Nephron (organoid): ENCODE measurements at regions not wholly inside any gene's neighbourhood (a gene's known extent, or its start where the extent isn't known, plus 50 kb on each side); places are given as distances from the start of the nearest gene placed in this dataset.

Experiments used
- H3K27ac Mint-ChIP-seq, 3 experiments: 2 replicates each; pipeline ENCODE4 v1.8.0; 2020; ENCODE audit warnings: mixed read lengths in 3 of 3, mild to moderate bottlenecking in 2 of 3, moderate library complexity in 1 of 3
- H3K27me3 Mint-ChIP-seq: 2 replicates; pipeline ENCODE4 v1.8.0; 2021; ENCODE audit warnings: low read depth, mild to moderate bottlenecking, moderate library complexity, mixed read lengths
- H3K36me3 Mint-ChIP-seq: 2 replicates; pipeline ENCODE4 v1.8.0; 2020; ENCODE audit warnings: low read depth, mixed read lengths
- H3K4me1 Mint-ChIP-seq: 2 replicates; pipeline ENCODE4 v1.8.0; 2020; ENCODE audit warnings: mixed read lengths
- H3K4me3 Mint-ChIP-seq, 3 experiments: 2 replicates each; pipeline ENCODE4 v1.8.0; 2020; ENCODE audit warnings: mild to moderate bottlenecking in 3 of 3, mixed read lengths in 3 of 3, moderate library complexity in 2 of 3
- H3K9me3 Mint-ChIP-seq: 2 replicates; pipeline ENCODE4 v1.8.0; 2020; ENCODE audit warnings: mixed read lengths
- TF ChIP-seq, protein P1 (sequence below), 3 experiments: fragments of 200-600 bp; sonication (generic); IDR thresholded peaks; one replicate each; pipeline ENCODE4 v1.5.0; 2021; ENCODE audit warnings: antibody characterized with exemption in 3 of 3; ENCODE audit not compliant: unreplicated experiment in 3 of 3

- Mint-ChIP-seq H3K36me3 (peaks cover 4% of the 10 kb centered on the region), H3K27me3 (no peaks in the 10 kb centered on the region), H3K4me1 (peaks cover 33% of the 10 kb centered on the region), H3K9me3 (no peaks in the 10 kb centered on the region), H3K4me3 (no peak overlapping the region), H3K27ac (peak overlapping the region in 1 of 3 experiments; percentile 9)
- TF ChIP-seq, protein P1, sequence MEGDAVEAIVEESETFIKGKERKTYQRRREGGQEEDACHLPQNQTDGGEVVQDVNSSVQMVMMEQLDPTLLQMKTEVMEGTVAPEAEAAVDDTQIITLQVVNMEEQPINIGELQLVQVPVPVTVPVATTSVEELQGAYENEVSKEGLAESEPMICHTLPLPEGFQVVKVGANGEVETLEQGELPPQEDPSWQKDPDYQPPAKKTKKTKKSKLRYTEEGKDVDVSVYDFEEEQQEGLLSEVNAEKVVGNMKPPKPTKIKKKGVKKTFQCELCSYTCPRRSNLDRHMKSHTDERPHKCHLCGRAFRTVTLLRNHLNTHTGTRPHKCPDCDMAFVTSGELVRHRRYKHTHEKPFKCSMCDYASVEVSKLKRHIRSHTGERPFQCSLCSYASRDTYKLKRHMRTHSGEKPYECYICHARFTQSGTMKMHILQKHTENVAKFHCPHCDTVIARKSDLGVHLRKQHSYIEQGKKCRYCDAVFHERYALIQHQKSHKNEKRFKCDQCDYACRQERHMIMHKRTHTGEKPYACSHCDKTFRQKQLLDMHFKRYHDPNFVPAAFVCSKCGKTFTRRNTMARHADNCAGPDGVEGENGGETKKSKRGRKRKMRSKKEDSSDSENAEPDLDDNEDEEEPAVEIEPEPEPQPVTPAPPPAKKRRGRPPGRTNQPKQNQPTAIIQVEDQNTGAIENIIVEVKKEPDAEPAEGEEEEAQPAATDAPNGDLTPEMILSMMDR (IDR thresholded peaks at IDR 0.05; ENCODE audit: unreplicated experiment in 3 of 3) = no peak
These were observed 441.5 kb upstream of the RARB start for GRCh38 chr3:24986612-24987011.

GRCh38 chr3:24999357-24999756, 428.7 kb upstream of the RARB start:
- Mint-ChIP-seq H3K4me3 (no peak overlapping the region), H3K27me3 (no peaks in the 10 kb centered on the region), H3K9me3 (no peaks in the 10 kb centered on the region), H3K4me1 (peaks cover 8% of the 10 kb centered on the region), H3K36me3 (no peaks in the 10 kb centered on the region), H3K27ac (no peak overlapping the region)
- TF ChIP-seq, protein P1 (IDR thresholded peaks at IDR 0.05; ENCODE audit: unreplicated experiment in 3 of 3) = no peak

DNA sequence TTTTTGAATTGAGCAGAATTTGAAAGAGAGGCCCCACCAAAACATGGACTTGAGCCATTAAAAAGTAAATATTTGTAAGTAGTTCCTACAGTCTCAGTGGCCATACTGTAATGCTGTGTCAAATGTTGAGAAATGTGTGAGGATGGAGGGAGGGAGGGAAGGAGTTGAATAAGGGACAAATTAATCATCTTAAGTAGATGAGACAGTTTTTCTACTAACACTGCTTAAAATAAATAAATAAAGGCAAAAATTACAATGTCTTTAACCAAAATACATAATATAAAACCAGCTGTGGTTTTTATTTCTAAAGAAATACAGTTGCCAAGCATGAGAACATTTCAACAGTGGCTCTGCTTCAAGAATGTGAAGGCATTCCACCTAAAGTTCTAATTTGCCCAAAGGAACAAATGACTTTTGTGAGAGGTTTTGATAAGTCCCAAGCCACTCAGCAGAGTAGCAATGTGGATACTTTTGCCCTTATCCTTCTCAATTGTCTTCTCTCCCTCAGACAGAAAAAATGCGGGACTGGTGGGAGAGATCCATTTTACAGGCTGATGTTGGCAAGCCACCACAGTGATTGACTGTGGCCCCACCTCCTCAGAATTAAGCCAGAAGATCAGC, 427.0 kb upstream of the RARB start:
- H3K36me3 Mint-ChIP-seq = no peaks in the 10 kb centered on the region
- peak overlapping the region in 1 of 3 experiments; percentile 43 for H3K27ac Mint-ChIP-seq
- H3K4me3 Mint-ChIP-seq = no peak overlapping the region
- H3K27me3 Mint-ChIP-seq = peaks cover 3% of the 10 kb centered on the region
- no peaks in the 10 kb centered on the region for H3K9me3 Mint-ChIP-seq
- peaks cover 8% of the 10 kb centered on the region for H3K4me1 Mint-ChIP-seq
- TF ChIP-seq, protein P1 (IDR thresholded peaks at IDR 0.05; ENCODE audit: unreplicated experiment in 3 of 3) = no peak

GRCh38 chr3:25002052-25002451, 426.0 kb upstream of the RARB start:
- TF ChIP-seq, protein P1 (IDR thresholded peaks at IDR 0.05; ENCODE audit: unreplicated experiment in 3 of 3) = no peak
- Mint-ChIP-seq H3K4me1 (peaks cover 8% of the 10 kb centered on the region), H3K27ac (no peak overlapping the region), H3K9me3 (no peaks in the 10 kb centered on the region), H3K36me3 (no peaks in the 10 kb centered on the region), H3K4me3 (no peak overlapping the region), H3K27me3 (peaks cover 3% of the 10 kb centered on the region)

GRCh38 chr3:25007974-25008658, 419.9 kb upstream of the RARB start:
- Mint-ChIP-seq H3K27ac (peak overlapping the region; percentile 1 to 73 (median 52)), H3K4me1 (peaks cover 21% of the 10 kb centered on the region), H3K27me3 (peaks cover 3% of the 10 kb centered on the region), H3K36me3 (no peaks in the 10 kb centered on the region), H3K4me3 (no peak overlapping the region), H3K9me3 (no peaks in the 10 kb centered on the region)
- TF ChIP-seq, protein P1 (IDR thresholded peaks at IDR 0.05; ENCODE audit: unreplicated experiment in 3 of 3) = no peak

DNA sequence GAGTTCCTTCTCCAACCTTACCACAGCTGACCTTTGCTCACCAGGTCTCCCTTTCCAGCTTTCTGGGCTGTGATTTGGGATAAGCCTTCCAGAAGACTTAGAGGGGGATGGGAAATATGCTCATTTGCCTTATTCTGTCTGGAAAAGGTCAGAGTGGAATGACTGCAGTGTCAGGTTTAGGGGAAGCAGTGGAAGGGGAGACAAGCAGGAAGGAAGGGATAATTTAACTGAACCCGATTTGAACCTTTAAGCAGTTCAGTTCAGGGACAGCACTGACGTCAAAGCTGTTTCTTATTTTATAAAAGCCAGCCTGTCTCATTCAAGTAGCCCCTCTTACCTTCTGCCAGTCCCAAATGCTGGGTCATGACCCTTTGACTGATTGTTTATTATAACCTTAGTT, 418.4 kb upstream of the RARB start:
- H3K36me3 Mint-ChIP-seq = no peaks in the 10 kb centered on the region
- H3K9me3 Mint-ChIP-seq = no peaks in the 10 kb centered on the region
- TF ChIP-seq, protein P1 (IDR thresholded peaks at IDR 0.05; ENCODE audit: unreplicated experiment in 3 of 3) = no peak
- peaks cover 21% of the 10 kb centered on the region for H3K4me1 Mint-ChIP-seq
- H3K4me3 Mint-ChIP-seq = no peak overlapping the region
- peaks cover 3% of the 10 kb centered on the region for H3K27me3 Mint-ChIP-seq
- H3K27ac Mint-ChIP-seq = peak overlapping the region in 1 of 3 experiments; percentile 38
